Prostate gland (tissue), 2 donors: ENCODE measurements at regions not wholly inside any gene's neighbourhood (a gene's known extent, or its start where the extent isn't known, plus 50 kb on each side); places are given as distances from the start of the nearest gene placed in this dataset.

Source experiments
- CTCF ChIP-seq, 4 experiments: fragments of 200-600 bp in 2 of 4; fragments of 450-650 bp in 2 of 4; sonication (generic) in 2 of 4; IDR thresholded peaks; 1 replicate in 3 of 4; 2 replicates in 1 of 4; pipeline ENCODE4 v1.5.1; 2016 to 2019; ENCODE audit warnings: antibody characterized with exemption in 4 of 4, mild to moderate bottlenecking in 2 of 4, moderate library complexity in 2 of 4
- POLR2A ChIP-seq: fragments of 450-650 bp; IDR thresholded peaks from one replicate; pipeline ENCODE4 v1.6.1; 2016; ENCODE audit warnings: antibody characterized with exemption, mild to moderate bottlenecking

DNA sequence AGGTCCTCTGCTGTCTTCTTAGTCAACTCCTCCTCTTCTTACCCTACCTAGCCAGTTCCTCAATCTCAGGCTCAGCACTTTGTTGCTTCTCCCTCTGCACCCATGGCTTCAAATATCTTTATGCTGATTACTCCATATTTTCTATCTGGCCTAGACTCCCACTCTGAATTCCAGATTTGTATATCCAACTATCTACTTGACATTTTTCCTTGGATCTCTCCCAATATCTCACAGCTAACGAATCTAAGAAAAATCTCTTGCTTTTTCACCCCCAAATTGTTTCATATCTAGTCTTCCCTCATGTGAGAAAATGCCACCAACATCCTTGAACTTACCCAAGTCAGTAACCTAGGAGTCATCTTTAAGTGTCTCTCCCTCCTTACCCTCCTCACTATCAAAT lies 176.4 kb upstream of the ERCC4 start:
- no peak for TF ChIP-seq CTCF (IDR thresholded peaks at IDR 0.05)
- TF ChIP-seq POLR2A, result no peak
